HUES48 (cell line): ENCODE measurements at regions not wholly inside any gene's neighbourhood (a gene's known extent, or its start where the extent isn't known, plus 50 kb on each side); places are given as distances from the start of the nearest gene placed in this dataset.

Experiments
- H3K27ac ChIP-seq: one replicate; pipeline ENCODE4 v1.7.0; 2013; ENCODE audit warnings: low read depth, low read length, inconsistent platforms
- H3K27me3 ChIP-seq: 2 replicates; pipeline ENCODE4 v1.6.1; 2013; ENCODE audit warnings: mild to moderate bottlenecking, low read length; ENCODE audit not compliant: control insufficient read depth, insufficient read depth
- H3K36me3 ChIP-seq: 2 replicates; pipeline ENCODE4 v1.6.1; 2013; ENCODE audit warnings: low read length; ENCODE audit not compliant: control insufficient read depth, insufficient read depth
- H3K4me1 ChIP-seq: 2 replicates; pipeline ENCODE4 v1.6.1; 2013; ENCODE audit warnings: mild to moderate bottlenecking, low read length; ENCODE audit not compliant: control insufficient read depth, insufficient read depth
- H3K4me3 ChIP-seq: 2 replicates; pipeline ENCODE4 v1.5.1; 2013; ENCODE audit warnings: mild to moderate bottlenecking, low read depth, low read length
- H3K9ac ChIP-seq: 2 replicates; pipeline ENCODE4 v1.6.1; 2013; ENCODE audit warnings: mild to moderate bottlenecking, low read depth, low read length, moderate library complexity
- H3K9me3 ChIP-seq: 2 replicates; pipeline ENCODE4 v1.6.1; 2013; ENCODE audit warnings: low read length; ENCODE audit not compliant: control insufficient read depth, insufficient read depth

DNA sequence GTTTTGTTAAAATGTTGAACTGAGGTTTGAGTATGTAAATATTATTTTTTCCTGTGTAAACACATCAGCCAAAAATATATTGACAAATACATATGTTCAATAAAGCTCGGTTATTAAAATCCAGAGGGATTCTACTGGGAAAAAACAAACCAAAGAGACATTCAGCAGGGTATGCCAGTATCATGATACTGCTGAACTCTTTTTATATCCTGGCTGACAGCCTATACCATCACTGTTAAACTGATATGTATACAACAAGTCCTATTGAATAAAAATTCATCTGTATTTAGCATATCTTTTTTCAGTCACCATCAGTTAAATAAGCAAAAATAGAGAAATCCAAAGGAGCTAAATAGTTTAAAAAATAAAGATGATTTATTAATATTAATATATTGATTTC lies 71.6 kb upstream of the NEO1 start:
- no peaks in the 10 kb centered on the region for H3K36me3 ChIP-seq
- no peaks in the 10 kb centered on the region for H3K9me3 ChIP-seq
- no peak overlapping the region for H3K4me3 ChIP-seq
- no peak overlapping the region for H3K27ac ChIP-seq
- H3K9ac ChIP-seq = no peak overlapping the region
- H3K27me3 ChIP-seq = no peaks in the 10 kb centered on the region
- no peaks in the 10 kb centered on the region for H3K4me1 ChIP-seq

- Histone ChIP-seq H3K36me3 (no peaks in the 10 kb centered on the region), H3K4me1 (no peaks in the 10 kb centered on the region), H3K9ac (no peak overlapping the region)
Measured at GRCh38 chr15:72979791-72980190, 72.5 kb upstream of the NEO1 start.

GRCh38 chr15:72979308-72979707 lies 73.0 kb upstream of the NEO1 start:
- H3K9ac ChIP-seq = no peak overlapping the region

More at GRCh38 chr15:72979791-72980190, 72.5 kb upstream of the NEO1 start:
- H3K4me3 ChIP-seq = no peak overlapping the region
- no peak overlapping the region for H3K27ac ChIP-seq
- H3K27me3 ChIP-seq = no peaks in the 10 kb centered on the region
- H3K9me3 ChIP-seq = no peaks in the 10 kb centered on the region

GRCh38 chr15:72978223-72978622 lies 74.0 kb upstream of the NEO1 start:
- H3K27me3 ChIP-seq = no peaks in the 10 kb centered on the region
- no peak overlapping the region for H3K4me3 ChIP-seq
- no peaks in the 10 kb centered on the region for H3K9me3 ChIP-seq
- H3K4me1 ChIP-seq = no peaks in the 10 kb centered on the region
- H3K9ac ChIP-seq = no peak overlapping the region
- H3K27ac ChIP-seq = no peak overlapping the region
- H3K36me3 ChIP-seq = no peaks in the 10 kb centered on the region

More at GRCh38 chr15:72979308-72979707, 73.0 kb upstream of the NEO1 start:
- no peaks in the 10 kb centered on the region for H3K4me1 ChIP-seq
- H3K27ac ChIP-seq = no peak overlapping the region
- no peaks in the 10 kb centered on the region for H3K9me3 ChIP-seq
- no peaks in the 10 kb centered on the region for H3K36me3 ChIP-seq
- no peak overlapping the region for H3K4me3 ChIP-seq
- no peaks in the 10 kb centered on the region for H3K27me3 ChIP-seq

DNA sequence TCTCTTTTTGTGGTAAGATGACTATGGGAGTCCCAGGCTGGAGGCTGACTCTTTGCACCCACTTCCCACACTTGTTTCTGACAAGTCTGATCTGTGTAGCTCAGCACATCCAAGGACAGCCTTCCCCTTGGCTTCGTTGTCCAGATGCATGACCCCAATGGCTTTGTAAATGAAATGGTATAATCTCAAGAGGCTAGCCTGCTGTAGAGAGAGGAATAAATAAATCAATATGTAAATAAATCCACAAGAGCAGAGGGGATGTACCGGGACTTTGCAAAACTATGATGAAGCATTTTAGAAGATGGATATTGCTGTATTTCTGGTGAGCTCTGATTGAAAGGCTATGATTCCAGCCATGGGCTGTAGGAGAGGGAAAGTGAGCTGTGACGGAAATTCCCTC lies 79.9 kb upstream of the NEO1 start:
- Histone ChIP-seq H3K9ac (no peak overlapping the region), H3K36me3 (no peaks in the 10 kb centered on the region), H3K9me3 (no peaks in the 10 kb centered on the region), H3K27ac (no peak overlapping the region), H3K4me1 (no peaks in the 10 kb centered on the region), H3K27me3 (no peaks in the 10 kb centered on the region), H3K4me3 (no peak overlapping the region)

DNA sequence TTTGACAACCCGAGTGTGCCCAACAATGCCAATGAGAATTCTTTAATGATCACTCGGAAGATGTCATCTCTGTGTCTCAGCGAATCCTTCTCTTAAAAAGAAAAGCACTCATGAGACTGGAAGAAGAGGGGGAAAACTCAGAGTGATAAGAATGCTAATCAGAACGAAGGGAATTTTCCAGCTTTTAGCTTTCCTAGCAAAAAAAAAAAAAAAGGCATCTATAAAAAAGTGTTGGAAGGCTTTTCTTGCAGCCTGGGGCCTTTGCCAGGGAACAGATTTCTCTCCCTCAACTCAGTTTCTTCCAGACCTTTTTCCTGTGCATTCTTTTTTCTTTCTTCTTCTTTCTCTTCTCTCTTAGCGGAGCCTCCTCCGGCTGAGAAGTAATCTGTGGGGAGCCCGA lies 80.5 kb upstream of the NEO1 start:
- Histone ChIP-seq H3K27ac (no peak overlapping the region), H3K4me3 (no peak overlapping the region), H3K36me3 (no peaks in the 10 kb centered on the region), H3K9me3 (no peaks in the 10 kb centered on the region), H3K4me1 (no peaks in the 10 kb centered on the region), H3K27me3 (no peaks in the 10 kb centered on the region), H3K9ac (no peak overlapping the region)

DNA sequence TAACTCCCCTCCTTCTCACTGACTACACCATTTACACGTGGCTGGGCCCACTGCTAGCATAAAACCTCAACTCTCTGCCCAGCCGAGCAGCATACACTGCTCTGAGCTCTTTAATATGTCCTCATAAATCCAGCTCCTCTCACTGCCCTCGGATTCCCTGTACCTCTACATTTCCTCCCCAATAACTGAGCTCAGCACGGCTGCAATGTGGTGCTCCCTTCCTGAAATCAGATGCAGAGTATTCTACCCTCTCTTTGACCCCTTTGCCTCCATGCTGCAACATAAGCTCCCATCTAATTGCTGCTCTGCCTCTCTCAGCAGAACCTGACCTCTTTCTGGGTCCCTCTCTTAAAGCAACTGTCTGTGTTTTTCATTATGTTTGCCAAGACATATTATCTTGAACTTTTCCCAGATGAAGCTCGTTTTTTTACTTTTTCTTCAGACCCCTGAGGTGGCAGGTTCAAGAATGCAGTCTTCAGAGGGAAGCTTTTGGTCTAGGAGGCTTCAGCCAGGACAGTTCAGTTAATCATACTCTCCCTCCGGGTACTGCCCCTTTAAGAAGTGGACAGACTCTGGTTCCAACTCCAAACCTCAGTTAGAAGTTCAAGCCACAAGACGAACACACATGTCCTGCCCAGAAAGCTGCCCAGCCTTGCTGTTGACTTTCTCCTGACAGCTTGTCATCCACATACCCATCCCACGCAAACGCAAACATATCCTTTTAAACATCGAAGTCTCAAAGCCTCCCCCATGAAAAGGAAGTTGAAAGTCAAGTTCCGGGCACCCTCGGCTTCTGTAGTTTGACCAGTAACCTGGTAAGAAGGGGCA lies 81.1 kb upstream of the NEO1 start:
- Histone ChIP-seq H3K4me3 (no peak overlapping the region), H3K27me3 (no peaks in the 10 kb centered on the region), H3K9me3 (no peaks in the 10 kb centered on the region), H3K27ac (no peak overlapping the region), H3K9ac (no peak overlapping the region), H3K4me1 (no peaks in the 10 kb centered on the region), H3K36me3 (no peaks in the 10 kb centered on the region)

GRCh38 chr15:72968531-72968922 lies 83.7 kb upstream of the NEO1 start:
- Histone ChIP-seq H3K9ac (no peak overlapping the region), H3K9me3 (peaks cover 3% of the 10 kb centered on the region), H3K4me1 (no peaks in the 10 kb centered on the region), H3K36me3 (no peaks in the 10 kb centered on the region), H3K27ac (no peak overlapping the region), H3K27me3 (no peaks in the 10 kb centered on the region), H3K4me3 (no peak overlapping the region)

- H3K9ac ChIP-seq = no peak overlapping the region
Measured at GRCh38 chr15:72967811-72968530, 84.3 kb upstream of the NEO1 start.

GRCh38 chr15:72967397-72967796 lies 84.9 kb upstream of the NEO1 start:
- Histone ChIP-seq H3K36me3 (no peaks in the 10 kb centered on the region), H3K9ac (no peak overlapping the region), H3K9me3 (peaks cover 11% of the 10 kb centered on the region), H3K4me1 (no peaks in the 10 kb centered on the region), H3K27me3 (no peaks in the 10 kb centered on the region), H3K4me3 (no peak overlapping the region), H3K27ac (no peak overlapping the region)

More at GRCh38 chr15:72967811-72968530, 84.3 kb upstream of the NEO1 start:
- H3K27ac ChIP-seq = no peak overlapping the region
- no peak overlapping the region for H3K4me3 ChIP-seq
- H3K9me3 ChIP-seq = peaks cover 7% of the 10 kb centered on the region
- no peaks in the 10 kb centered on the region for H3K36me3 ChIP-seq
- no peaks in the 10 kb centered on the region for H3K4me1 ChIP-seq
- H3K27me3 ChIP-seq = no peaks in the 10 kb centered on the region

GRCh38 chr15:72966641-72967040 lies 85.6 kb upstream of the NEO1 start:
- no peaks in the 10 kb centered on the region for H3K36me3 ChIP-seq
- peaks cover 12% of the 10 kb centered on the region for H3K9me3 ChIP-seq
- no peak overlapping the region for H3K9ac ChIP-seq
- no peaks in the 10 kb centered on the region for H3K4me1 ChIP-seq
- H3K27ac ChIP-seq = no peak overlapping the region
- H3K27me3 ChIP-seq = no peaks in the 10 kb centered on the region
- H3K4me3 ChIP-seq = no peak overlapping the region
